RWPE1 (cell line): ENCODE measurements at regions not wholly inside any gene's neighbourhood (a gene's known extent, or its start where the extent isn't known, plus 50 kb on each side); places are given as distances from the start of the nearest gene placed in this dataset.

Experiments used
- CTCF ChIA-PET: fragments of 350-600 bp; sonication (Branson Sonifier 250); formaldehyde crosslinking; extraction: SDS; loops from one replicate; lab custom pipeline; 2021; lab: Yijun Ruan, JAX
- POLR2A ChIA-PET: fragments of 400-600 bp; formaldehyde crosslinking; extraction: SDS; loops from one replicate; lab custom pipeline; 2020; ENCODE audit warnings: antibody characterized with exemption; ENCODE audit not compliant: low non-redundant PET; lab: Yijun Ruan, JAX
- DNase-seq: peaks from one replicate; pipeline ENCODE4 v3.0.0; 2012; ENCODE audit warnings: low spot score
- H3K27ac ChIP-seq: fragments of 450-650 bp; 2 replicates; pipeline ENCODE4 v1.5.1; 2017
- CTCF ChIP-seq: fragments of 450-650 bp; conservative IDR thresholded peaks from 2 replicates; pipeline ENCODE4 v1.5.1; 2017; ENCODE audit warnings: low read depth, mild to moderate bottlenecking

GRCh38 chr12:92562063-92562734 is 140.6 kb upstream of the PLEKHG7 start:
- CTCF ChIA-PET: interaction anchor here (0.6 kb wide), 1 partner anchor 499 kb away, joined by 3 read pairs; no protein-coding TSS in a partner anchor
- no peak for TF ChIP-seq CTCF
- POLR2A ChIA-PET: no interaction called here
- DNase-seq: no peak
- H3K27ac ChIP-seq: no peak overlapping the region

GRCh38 chr12:92561543-92561899 is 141.3 kb upstream of the PLEKHG7 start:
- H3K27ac ChIP-seq: no peak overlapping the region
- CTCF ChIA-PET: no interaction called here
- TF ChIP-seq CTCF: no peak
- no peak for DNase-seq
- POLR2A ChIA-PET: no interaction called here

- no peak for TF ChIP-seq CTCF
- DNase-seq: no peak
- peak overlapping the region; percentile 38; the same call in 1 of the 2 replicates for H3K27ac ChIP-seq
- ChIA-PET POLR2A (no interaction called here), CTCF (no interaction called here)
Measured at GRCh38 chr12:92560713-92561542, 141.9 kb upstream of the PLEKHG7 start.

GRCh38 chr12:92558806-92559205 is 144.0 kb upstream of the PLEKHG7 start:
- ChIA-PET POLR2A (no interaction called here), CTCF (no interaction called here)
- DNase-seq: no peak
- no peak overlapping the region for H3K27ac ChIP-seq
- TF ChIP-seq CTCF: no peak

GRCh38 chr12:92558215-92558773 is 144.5 kb upstream of the PLEKHG7 start:
- CTCF ChIA-PET: no interaction called here
- no peak overlapping the region for H3K27ac ChIP-seq
- DNase-seq: no peak

GRCh38 chr12:92557422-92557724 is 145.4 kb upstream of the PLEKHG7 start:
- CTCF ChIA-PET: no interaction called here
- TF ChIP-seq CTCF: no peak
- POLR2A ChIA-PET: no interaction called here
- no peak for DNase-seq
- no peak overlapping the region for H3K27ac ChIP-seq

More at GRCh38 chr12:92558215-92558773, 144.5 kb upstream of the PLEKHG7 start:
- POLR2A ChIA-PET: no interaction called here
- TF ChIP-seq CTCF: no peak
